CD4-positive, alpha-beta T cell treated with Interleukin-6 for 4 hours (primary cell): ENCODE measurements at regions not wholly inside any gene's neighbourhood (a gene's known extent, or its start where the extent isn't known, plus 50 kb on each side); places are given as distances from the start of the nearest gene placed in this dataset.

ENCODE experiments used
- DNase-seq: peaks from one replicate; pipeline ENCODE4 v3.0.0-alpha.2; 2020; ENCODE audit warnings: mixed read lengths

DNA sequence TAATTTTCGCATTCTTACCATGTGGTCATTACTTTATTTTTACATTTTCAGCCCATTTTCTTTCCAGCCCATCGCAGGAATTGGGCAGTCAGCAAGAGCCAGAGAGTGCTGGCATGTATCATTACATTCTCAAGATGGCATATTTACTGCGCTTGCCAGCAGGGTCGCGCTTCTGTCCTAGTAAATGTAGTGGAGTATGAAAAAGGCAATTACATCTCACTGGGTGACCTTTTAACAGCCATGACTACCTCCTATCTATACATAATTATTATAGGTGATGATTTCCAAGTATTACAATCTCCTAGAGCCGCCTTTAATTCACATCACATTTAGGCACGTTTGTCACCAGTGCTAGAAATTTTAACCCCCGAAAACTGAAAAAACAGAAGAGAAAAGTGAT lies 433.7 kb upstream of the MGMT start:
- no peak for DNase-seq

DNA sequence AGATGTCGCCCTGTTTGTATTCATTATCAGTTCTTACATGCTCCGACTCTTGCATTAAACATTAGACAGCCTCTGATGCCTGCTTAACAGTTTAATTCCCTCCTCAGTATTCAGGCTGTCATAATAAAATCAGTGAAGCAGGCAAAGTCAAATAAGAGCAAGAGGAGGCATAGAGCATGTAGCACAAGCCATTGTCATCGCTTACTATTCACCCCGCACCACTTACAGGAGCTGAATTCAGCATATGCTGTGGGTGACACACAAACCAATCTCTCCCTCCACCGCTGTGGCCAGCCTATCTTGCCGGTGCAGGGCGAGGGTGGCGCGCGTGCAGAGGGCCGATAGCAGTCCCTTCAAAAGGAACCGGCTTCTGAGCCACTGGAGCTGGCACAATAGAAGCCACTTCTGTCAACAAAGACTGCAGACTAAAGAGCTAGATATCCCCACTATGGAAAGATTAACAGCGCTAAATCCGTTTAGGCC lies 433.2 kb upstream of the MGMT start:
- DNase-seq, result no peak

DNA sequence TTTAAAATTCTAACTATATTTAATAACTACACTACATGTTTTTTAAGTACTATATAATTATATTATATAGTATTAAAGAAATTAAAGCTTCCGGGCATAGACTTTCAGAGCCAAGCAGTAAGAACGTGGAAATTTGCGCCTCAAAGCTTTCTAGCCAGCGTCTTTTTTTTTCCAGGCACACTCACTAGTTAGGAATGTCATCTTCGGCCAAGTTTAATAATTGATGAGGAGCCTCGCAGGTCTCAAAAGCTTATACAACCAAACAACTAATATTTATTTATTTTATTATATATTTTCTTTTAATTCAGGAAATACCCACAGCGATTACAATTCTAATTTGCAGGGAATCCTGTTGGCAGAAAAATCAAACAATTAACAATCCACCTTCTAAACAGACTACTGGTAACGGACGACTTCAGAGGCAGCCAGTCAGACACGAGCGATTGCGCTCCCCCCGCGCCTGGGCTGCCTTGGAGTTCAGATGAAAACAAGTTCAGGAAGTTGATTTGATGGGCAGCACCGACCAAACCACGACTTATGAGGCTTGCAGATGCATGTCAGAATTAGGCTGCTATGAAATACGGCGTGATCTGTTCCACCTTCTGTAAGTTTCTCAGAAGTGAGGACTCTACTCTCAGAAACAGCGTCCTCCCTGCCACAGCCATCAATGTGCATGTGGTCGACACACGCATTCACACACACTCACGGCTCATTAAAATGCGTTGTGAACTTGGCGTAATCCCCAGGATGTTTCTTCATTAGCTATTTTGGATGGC lies 431.8 kb upstream of the MGMT start:
- DNase-seq, result peak; percentile 70

DNA sequence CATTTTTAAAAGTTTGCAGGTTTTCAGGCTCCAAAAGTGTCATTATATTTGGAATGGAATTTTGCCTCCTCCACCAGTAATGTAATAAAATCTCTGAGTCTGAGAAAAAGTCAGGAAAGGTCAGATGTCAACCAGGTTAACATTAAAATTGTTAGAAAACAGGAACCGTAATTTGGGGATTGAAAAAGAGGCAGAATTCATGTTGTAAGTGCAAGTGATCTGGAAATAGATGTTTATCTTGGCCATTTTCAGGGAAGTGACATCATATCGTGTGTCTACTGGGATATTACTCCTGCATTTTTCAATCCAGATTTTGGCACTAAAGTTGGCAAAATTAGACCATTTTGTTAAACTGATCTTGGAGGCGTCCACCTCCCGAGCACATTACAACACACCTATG lies 428.5 kb upstream of the MGMT start:
- DNase-seq, result no peak

DNA sequence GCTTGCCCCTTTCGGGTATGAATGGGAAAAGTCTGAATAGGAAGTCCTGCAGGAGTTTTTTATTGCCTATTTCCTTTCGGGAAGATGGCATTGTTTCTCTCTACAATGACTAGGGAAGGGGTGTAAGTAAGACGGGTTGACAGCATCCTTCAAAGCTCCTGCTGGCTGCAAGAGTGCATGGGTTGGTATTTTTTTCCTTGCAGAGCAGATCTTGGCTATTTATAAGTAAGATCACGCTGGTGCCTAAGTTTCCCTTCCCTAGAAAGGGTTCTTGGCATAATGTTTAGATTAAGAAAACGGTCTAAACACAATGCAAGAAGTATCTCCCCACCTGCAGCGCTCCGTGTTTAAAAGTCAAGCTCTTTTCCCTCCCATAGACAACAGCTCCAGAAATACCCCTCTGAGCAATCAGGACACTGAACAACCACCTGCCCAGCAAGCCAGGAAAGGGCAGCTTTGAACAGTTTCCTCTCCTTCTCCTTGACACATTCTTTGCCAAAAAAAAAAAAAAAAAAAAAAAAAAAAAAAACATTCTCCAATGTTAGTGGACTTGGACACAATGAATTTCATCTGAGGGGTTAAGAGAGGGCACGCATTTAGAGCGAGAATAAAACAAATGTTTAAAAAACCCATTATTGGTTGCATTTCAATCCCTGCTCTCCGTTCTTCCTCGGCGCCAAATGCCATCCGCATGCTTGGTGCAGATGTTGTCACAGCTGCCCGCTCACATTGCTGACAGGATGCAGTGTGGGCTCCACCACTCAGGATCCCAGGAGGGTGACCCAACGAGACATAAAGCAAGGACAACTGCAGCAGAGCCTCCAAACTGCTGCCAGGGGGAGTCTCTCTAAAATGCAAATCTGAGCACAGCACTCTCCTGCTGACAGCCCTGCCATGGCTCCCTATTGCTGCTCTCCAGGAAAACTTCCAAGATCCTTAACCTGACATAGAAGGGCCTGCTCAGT lies 427.4 kb upstream of the MGMT start:
- no peak for DNase-seq

- no peak for DNase-seq
Measured at GRCh38 chr10:129040377-129040776, 426.7 kb upstream of the MGMT start.

DNA sequence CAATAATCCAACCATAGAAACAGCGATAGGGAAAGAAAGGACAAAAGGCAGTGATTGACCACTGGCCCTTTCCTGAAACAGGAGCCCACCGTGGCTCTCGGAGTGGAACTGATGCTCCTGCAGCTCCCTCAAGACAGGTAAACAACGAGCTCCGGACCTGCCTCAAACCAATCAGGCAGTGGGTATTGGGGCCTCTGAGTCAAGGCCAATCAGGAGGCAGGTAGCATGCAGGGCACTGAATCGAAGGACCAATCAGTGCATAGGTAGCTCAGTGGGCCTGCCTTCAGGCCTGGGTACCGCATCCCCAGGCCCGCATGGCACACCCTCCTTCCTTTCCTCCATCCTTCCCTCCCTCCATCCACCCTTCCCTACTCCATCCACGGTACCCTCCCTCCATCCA lies 425.1 kb upstream of the MGMT start:
- DNase-seq, result no peak

DNA sequence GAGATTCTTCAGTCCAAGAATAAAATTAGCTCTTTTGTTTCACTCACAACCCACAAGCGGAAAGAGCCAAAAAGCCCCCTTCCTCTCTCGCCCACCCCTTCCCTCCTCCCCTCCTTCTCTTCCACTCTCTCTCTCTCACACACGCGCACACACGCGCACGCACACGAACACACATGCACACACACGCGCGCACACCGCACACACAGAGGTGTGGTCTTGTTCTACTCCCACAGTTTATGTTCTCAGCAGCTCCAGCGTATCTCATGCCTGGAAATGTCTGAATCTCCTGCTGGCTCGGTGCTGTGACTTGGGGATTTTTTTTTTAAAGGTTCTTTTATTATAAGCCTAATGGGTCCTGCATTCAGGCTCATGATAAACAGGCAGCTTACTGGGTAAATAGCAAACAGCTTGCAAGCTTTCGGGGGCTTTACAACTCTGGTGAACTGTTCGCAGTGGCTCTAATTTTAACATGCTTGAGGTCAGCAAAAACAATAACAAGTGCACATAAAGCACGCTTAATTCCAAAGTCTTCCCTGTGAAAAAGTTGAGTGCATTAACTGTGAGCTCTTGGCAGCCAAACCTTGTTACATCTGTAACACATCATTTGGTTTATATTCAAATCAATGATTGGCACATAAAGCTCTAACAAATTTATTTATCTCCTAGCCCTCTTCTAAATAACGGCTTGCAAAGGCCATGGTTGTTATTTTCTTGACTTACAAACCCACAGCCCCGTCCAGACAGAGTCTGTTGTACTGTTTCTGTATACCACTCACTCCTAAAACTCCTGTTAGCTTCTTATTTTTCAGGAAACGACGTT lies 424.1 kb upstream of the MGMT start:
- DNase-seq, result no peak

GRCh38 chr10:129043691-129044090 lies 423.4 kb upstream of the MGMT start:
- DNase-seq, result no peak

- no peak for DNase-seq
Measured at GRCh38 chr10:129045599-129045998, 421.4 kb upstream of the MGMT start.

DNA sequence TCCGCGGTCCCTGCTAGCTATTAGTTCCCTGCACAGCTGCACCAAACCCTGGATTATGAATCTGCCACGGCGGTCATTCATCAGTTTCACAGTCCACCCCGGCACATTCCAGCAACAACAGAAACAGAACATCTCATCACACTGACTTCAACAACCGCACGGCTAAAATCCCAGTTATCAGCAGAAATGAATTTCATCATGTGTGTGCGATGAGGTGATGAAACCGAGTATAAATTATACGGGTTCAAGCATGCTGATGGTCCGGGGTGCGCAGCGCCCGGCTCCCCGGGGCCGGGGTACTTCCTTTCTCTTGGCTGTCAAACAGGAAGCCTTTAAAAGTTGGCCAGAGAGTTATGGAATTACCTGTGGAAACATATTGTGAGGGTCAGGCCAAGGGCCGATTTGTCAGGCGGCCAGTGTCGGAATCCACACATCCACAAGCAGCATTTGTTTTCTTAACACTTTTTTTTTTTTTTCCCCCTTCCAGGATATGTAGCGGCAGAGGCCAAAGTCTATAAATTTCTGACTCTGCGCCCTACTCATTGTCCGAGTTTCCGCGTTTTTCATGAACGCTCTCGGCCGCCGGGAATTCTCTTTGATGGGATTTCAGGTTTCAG lies 420.9 kb upstream of the MGMT start:
- no peak for DNase-seq

DNA sequence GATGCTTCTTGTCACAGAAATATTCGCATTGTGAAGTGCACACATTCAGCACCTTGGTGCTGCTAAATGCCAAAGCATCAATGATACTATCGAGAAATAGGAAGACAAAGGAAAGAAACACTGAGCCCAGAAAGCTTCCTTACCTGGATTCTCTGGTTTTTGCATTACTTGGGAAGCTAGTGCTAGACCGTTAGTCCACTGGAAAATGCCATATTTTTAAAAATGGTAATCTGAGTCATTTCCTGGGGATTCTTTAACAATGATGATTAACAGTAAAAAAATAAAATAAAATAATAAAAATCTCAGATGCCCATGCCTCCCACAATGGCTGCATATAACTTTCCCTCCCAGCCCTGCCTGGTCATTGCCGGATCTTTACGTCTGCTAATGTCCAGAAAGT lies 420.1 kb upstream of the MGMT start:
- no peak for DNase-seq

DNA sequence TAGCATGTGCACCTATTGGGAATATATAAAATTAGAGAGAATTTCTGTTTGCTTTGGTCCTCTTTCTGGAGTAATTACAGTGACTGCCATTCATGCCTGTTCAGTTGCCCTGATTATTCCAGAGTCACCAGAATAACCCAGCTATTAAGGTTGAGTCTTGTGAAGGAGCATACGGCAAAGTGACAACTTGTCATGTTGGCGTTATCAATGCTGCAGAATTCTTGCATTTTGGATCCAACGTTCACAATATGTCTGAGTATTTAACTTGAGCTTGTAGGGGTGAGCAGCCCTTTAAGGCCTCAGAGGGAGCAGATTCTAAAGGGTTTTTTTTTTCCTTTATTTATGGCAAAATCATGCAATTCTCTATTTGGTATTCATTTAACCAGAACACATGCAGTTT lies 419.4 kb upstream of the MGMT start:
- no peak for DNase-seq

DNA sequence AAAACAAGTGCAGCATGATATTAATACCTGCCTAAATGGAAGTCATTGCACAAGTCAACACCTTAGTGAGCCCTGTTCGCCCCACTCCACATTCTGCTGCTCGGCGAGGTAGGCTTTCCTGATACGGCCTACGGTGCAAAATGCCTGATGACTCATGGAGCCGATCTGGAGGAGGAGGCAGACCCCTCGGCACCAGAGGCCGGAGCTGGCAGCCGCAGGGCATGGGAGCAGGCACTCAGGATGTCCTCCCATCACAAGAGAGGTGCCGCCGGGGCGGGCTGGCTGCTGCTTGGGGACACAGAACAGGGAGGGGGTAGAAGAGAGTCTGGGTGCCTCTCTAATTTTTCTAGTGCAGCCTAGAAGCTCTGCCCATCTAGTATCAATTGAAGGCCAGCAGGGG lies 418.5 kb upstream of the MGMT start:
- DNase-seq, result no peak

DNA sequence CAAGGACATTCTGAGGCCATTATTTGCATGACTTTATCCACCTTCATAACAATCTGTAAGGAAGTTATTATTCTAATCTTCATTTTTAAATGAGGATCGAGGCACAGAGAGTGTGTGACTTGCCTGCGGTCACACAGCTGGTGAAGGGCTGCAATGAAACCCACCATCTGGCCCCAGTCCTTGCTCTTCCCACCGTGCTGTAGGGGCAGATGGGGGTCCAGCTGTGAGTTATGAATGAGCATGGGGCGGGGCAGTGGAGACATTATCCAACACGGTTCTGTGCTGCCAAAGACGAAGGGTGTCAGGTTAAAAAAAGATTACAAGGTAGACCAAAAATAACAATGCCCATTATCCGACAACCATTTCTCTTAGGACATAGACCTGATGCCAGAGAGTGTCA lies 417.5 kb upstream of the MGMT start:
- DNase-seq, result no peak

- no peak for DNase-seq
Measured at GRCh38 chr10:129055225-129055624, 411.8 kb upstream of the MGMT start.

- DNase-seq, result no peak
Measured at GRCh38 chr10:129055986-129056385, 411.1 kb upstream of the MGMT start.

DNA sequence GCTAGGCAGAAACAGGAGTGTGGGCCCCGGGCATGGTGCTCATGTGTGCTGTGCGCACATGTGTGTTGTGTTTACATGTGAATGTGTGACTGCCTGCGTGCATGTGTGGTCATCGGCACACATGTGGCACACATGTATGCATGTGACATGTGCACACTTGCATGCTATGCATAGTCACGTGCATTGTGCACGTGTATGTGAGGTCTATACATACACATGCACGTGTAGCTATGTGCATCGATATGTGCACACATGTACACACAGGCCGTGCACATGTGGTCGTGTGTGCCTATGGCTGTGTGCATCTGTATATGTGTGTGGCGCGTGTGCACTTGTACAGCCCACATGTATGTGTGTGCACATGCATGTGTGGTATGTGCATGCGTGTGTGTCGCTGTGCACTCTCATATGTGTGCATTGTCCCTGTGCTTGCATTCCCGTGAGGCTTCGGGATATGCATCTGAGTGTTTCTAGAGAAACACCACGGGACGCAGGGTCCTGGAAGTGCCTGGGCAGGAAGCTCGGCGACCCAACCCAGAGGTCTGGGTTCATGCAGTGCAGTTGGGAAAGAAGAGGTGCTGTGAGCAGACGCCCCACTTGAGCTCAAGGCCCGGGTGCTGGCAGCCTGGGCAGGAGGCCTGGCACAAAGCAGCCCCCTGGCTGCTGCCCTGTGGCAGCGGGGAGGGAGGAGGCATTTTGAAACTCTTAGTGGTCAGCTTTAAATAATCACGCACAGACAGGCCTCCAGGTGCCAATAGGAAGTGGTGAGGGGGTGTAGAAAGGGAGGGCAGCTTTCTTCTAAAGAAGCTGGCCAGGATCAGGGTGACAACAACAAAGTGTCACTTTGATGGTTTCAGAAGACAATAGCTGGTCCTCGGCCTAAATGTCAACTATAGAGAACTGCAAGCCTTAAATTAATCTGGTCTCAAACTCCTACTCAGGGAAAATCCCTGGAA lies 410.0 kb upstream of the MGMT start:
- no peak for DNase-seq

GRCh38 chr10:129057856-129058663 lies 409.0 kb upstream of the MGMT start:
- DNase-seq, result peak; percentile 62

GRCh38 chr10:129058664-129059155 lies 408.3 kb upstream of the MGMT start:
- no peak for DNase-seq
